HG03135 (cell line): ENCODE measurements at regions not wholly inside any gene's neighbourhood (a gene's known extent, or its start where the extent isn't known, plus 50 kb on each side); places are given as distances from the start of the nearest gene placed in this dataset.
"Not testable (repeated sequence)": the region's sequence is repeated elsewhere in the genome, so short reads cannot be mapped to it uniquely, and the experiment has no call there.

Source experiments
- ATAC-seq: cut with Tn5 transposase; IDR thresholded peaks from one replicate; pipeline ENCODE4 v1.9.1; 2021; ENCODE audit warnings: mild to moderate bottlenecking, moderate library complexity; ENCODE audit not compliant: unreplicated experiment

GRCh38 chr3:27779176-27779575 is 57.1 kb upstream of the EOMES start:
- no peak for ATAC-seq

GRCh38 chr3:27789420-27789819 is 67.3 kb upstream of the EOMES start:
- no peak for ATAC-seq

GRCh38 chr3:27791956-27792355 is 69.8 kb upstream of the EOMES start:
- no peak for ATAC-seq

- ATAC-seq = no peak
Observed at GRCh38 chr3:27792869-27793268, 70.7 kb upstream of the EOMES start.

- ATAC-seq = no peak
Observed at GRCh38 chr3:27794211-27794610, 72.1 kb upstream of the EOMES start.

- ATAC-seq = no peak
Observed at GRCh38 chr3:27796365-27796875, 74.3 kb upstream of the EOMES start.

GRCh38 chr3:27797773-27798172 is 75.7 kb upstream of the EOMES start:
- no peak for ATAC-seq

- no peak for ATAC-seq
Observed at GRCh38 chr3:27800261-27800660, 78.1 kb upstream of the EOMES start.

GRCh38 chr3:27802425-27802824 is 80.3 kb upstream of the EOMES start:
- no peak for ATAC-seq

- no peak for ATAC-seq
Observed at GRCh38 chr3:27802849-27803248, 80.7 kb upstream of the EOMES start.

- no peak for ATAC-seq
Observed at GRCh38 chr3:27805282-27805681, 83.2 kb upstream of the EOMES start.

- no peak for ATAC-seq
Observed at GRCh38 chr3:27813255-27813654, 91.1 kb upstream of the EOMES start.

- ATAC-seq = not testable (repeated sequence)
Observed at GRCh38 chr3:27821609-27822008, 99.5 kb upstream of the EOMES start.

- no peak for ATAC-seq
Observed at GRCh38 chr3:27824312-27825200, 102.4 kb upstream of the EOMES start.

GRCh38 chr3:27826448-27826847 is 104.3 kb upstream of the EOMES start:
- ATAC-seq = no peak

- ATAC-seq = no peak
Observed at GRCh38 chr3:27827041-27827440, 104.9 kb upstream of the EOMES start.

- ATAC-seq = no peak
Observed at GRCh38 chr3:27840807-27841594, 118.9 kb upstream of the EOMES start.

- ATAC-seq = no peak
Observed at GRCh38 chr3:27844052-27844675, 122.0 kb upstream of the EOMES start.

GRCh38 chr3:27847697-27848096 is 125.6 kb upstream of the EOMES start:
- no peak for ATAC-seq

- ATAC-seq = no peak
Observed at GRCh38 chr3:27848826-27849225, 126.7 kb upstream of the EOMES start.

- no peak for ATAC-seq
Observed at GRCh38 chr3:27859821-27860220, 137.7 kb upstream of the EOMES start.
